SK-N-MC (cell line): ENCODE measurements at regions not wholly inside any gene's neighbourhood (a gene's known extent, or its start where the extent isn't known, plus 50 kb on each side); places are given as distances from the start of the nearest gene placed in this dataset.
A peak's percentile ranks its signal among the peaks of the same experiment; 100 is the strongest.
"Not testable (repeated sequence)": the region's sequence is repeated elsewhere in the genome, so short reads cannot be mapped to it uniquely, and the experiment has no call there.

ENCODE experiments used
- DNase-seq: peaks from one replicate; pipeline ENCODE4 v3.0.0-alpha.2; 2011; ENCODE audit warnings: low read depth, low spot score
- H3K27ac ChIP-seq: fragments of 200-600 bp; sonication (generic); 2 replicates; pipeline ENCODE4 v1.5.1; 2016; ENCODE audit warnings: mixed run types
- H3K36me3 ChIP-seq: fragments of 200-600 bp; sonication (generic); 2 replicates; pipeline ENCODE4 v1.6.1; 2017; ENCODE audit warnings: antibody characterized with exemption, low read length, mixed read lengths; ENCODE audit not compliant: insufficient read depth
- H3K4me3 ChIP-seq: fragments of 200-600 bp; sonication (generic); 2 replicates; pipeline ENCODE4 v1.5.1; 2016
- H3K9ac ChIP-seq: fragments of 200-600 bp; sonication (generic); 2 replicates; pipeline ENCODE4 v1.8.0; 2017; ENCODE audit warnings: mixed run types, mixed read lengths; ENCODE audit not compliant: insufficient read length
- H3K9me3 ChIP-seq: fragments of 200-600 bp; sonication (generic); 2 replicates; pipeline ENCODE4 v1.6.1; 2017; ENCODE audit warnings: low read depth, mild to moderate bottlenecking, antibody characterized with exemption, low read length, moderate library complexity, mixed read lengths
- EZH2 ChIP-seq: fragments of 200-600 bp; sonication (generic); IDR thresholded peaks from one replicate; pipeline ENCODE4 v1.6.1; 2017; ENCODE audit warnings: antibody characterized with exemption
- FOXP2 ChIP-seq: optimal IDR thresholded peaks from 2 replicates; pipeline ENCODE3; 2011; ENCODE audit warnings: mild to moderate bottlenecking, moderate library complexity; ENCODE audit not compliant: insufficient read depth; ENCODE audit errors: extremely low read length, control extremely low read depth
- POLR2AphosphoS5 ChIP-seq: IDR thresholded peaks from 2 replicates; pipeline ENCODE4 v1.6.1; 2012; ENCODE audit warnings: mild to moderate bottlenecking, low read depth, low read length, borderline replicate concordance

DNA sequence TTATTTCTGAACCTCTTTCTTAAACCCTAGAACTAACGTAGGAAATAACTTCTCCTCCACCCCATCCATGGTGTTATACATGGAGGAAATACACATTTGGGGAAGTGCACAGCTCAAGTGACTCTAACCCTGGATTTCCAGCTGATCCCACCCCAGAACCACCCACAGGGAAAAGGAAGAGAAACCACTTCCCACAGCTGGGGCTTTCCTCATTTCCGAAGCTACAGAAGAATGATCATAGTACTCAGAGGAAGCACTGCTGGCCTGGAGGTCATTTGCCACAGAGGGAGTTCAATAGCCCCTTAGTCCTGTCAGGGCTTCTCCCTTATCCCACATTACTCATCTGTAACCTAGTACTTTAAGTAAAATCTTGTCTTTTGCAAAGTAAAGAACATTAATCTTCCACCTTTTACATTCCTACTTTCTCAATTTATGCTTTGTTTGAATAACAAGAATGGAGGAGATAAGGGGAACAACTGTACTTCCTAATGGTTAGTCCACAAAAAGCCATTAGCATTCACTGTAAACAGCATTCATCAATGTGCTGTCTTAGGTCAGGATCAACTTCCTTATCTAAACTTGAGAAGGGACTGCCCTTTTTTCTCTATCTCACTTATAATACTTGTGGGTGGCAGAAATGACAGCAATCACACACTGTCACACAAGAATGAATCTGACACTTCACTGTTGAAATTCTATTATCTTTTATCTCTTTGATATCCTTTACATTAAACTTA lies 63.0 kb upstream of the RGS1 start:
- DNase-seq: no peak
- H3K27ac ChIP-seq: peak overlapping the region; percentile 87
- no peak overlapping the region for H3K9ac ChIP-seq

DNA sequence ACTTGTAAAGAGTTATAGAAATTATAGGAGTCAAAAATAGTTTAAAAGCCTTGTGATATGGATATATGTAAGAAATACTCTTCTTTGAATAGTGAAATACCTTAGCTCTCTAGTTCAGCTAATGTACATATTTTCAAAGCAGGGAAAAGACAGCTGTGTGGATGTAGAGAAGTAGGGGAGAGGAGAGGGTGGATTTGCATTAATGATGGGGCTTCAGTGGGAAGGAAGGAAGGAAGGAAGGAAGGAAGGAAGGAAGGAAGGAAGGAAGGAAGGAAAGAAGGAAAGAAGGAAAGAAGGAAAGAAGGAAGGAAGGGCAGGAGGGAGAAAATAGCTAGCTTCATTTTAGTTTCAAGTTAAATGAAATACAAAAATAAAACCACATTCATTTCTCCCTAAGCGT lies 62.4 kb upstream of the RGS1 start:
- Histone ChIP-seq H3K9ac (no peak overlapping the region), H3K36me3 (no peaks in the 10 kb centered on the region), H3K4me3 (peak overlapping the region; percentile 41), H3K27ac (peak overlapping the region; percentile 87), H3K9me3 (no peaks in the 10 kb centered on the region)
- TF ChIP-seq POLR2AphosphoS5 (no peak), FOXP2 (no peak), EZH2 (no peak)
- peak; percentile 70 for DNase-seq

More for the DNA sequence above, 63.0 kb upstream of the RGS1 start:
- Histone ChIP-seq H3K4me3 (peak overlapping the region; percentile 41), H3K9me3 (no peaks in the 10 kb centered on the region), H3K36me3 (no peaks in the 10 kb centered on the region)
- TF ChIP-seq EZH2: no peak
- no peak for TF ChIP-seq FOXP2
- TF ChIP-seq POLR2AphosphoS5: no peak; the same call in 1 of the 2 replicates

DNA sequence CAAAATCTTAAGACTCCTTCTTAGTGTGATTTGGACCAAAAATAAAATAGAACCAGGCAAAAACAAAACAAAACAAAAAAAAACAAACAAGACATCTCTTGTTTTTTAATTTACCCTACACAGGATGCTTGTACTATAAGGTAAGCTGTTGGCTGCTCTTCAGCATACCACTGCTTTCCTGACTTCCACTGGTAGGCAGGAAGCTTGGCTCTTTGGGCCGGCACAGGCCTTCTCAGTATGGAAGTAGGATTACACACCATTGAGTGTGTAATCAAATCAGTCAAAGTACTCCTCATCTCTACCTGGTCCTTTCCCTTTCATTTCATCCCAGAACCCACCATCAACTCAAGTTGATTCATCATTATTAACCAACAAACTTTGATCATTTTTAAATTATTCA lies 61.9 kb upstream of the RGS1 start:
- Histone ChIP-seq H3K36me3 (no peaks in the 10 kb centered on the region), H3K9me3 (no peaks in the 10 kb centered on the region), H3K9ac (no peak overlapping the region), H3K4me3 (peak overlapping the region; percentile 6; the same call in 1 of the 2 replicates), H3K27ac (peak overlapping the region; percentile 87)
- no peak for DNase-seq
- TF ChIP-seq EZH2 (no peak), POLR2AphosphoS5 (no peak), FOXP2 (no peak)

DNA sequence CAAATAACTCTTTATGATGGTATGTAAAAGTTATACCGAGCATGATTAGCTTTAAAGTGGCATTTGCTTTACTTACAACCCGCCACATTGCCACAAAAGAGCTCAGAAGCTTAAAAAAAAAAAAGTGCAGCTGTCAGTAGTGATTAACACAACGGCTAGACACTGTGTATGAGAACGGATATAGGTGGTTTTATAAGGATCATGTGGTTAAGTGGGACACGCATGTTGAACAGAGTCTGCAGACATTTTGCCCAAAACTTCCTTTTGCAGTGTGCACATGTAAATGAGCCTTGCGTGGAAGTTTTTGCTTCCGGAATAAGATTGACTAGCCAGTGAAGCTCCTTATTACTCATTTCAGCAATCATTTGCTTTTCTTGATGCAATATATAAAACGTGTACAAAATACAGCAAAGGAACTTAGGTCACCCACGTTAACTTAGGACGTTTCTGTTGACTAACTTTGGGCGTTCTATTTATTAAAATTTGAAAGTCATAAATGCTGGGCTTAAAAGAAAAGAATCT lies 58.7 kb upstream of the RGS1 start:
- no peak for TF ChIP-seq EZH2
- no peak for TF ChIP-seq FOXP2
- peak; percentile 27; the same call in 1 of the 2 replicates for TF ChIP-seq POLR2AphosphoS5
- H3K4me3 ChIP-seq: peak overlapping the region; percentile 64
- no peaks in the 10 kb centered on the region for H3K9me3 ChIP-seq
- peak; percentile 70 for DNase-seq
- no peaks in the 10 kb centered on the region for H3K36me3 ChIP-seq
- peak overlapping the region; percentile 6 for H3K9ac ChIP-seq
- H3K27ac ChIP-seq: peak overlapping the region; percentile 63; the same call in 1 of the 2 replicates

DNA sequence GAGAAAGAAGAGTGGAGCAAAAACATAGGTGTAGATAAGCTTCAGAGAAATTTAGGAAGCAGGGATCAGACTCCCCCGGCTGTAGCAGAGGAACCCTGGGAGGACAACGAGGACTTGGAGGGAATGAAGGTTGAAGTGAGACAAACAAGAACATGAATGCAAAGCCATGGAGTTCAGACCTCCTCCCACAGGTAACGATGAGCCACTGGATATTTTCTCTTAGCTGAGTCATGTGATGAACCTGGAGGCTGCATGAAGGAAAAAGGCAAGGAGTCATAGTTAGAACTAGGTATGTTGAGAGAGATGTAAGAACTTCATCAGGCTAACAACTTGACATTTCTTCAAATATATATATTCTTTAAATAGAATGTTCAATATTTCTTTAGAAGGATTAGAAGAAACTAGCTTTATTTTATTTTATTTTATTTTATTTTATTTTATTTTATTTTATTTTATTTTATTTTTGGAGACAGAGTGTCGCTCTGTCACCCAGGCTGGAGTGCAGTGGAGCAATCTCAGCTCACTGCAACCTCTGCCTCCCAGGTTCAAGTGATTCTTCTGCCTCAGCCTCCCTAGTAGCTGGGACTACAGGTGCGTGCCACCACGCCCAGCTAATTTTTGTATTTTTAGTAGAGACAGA lies 57.7 kb upstream of the RGS1 start:
- H3K27ac ChIP-seq, H3K4me3 ChIP-seq, H3K9ac ChIP-seq, H3K36me3 ChIP-seq, H3K9me3 ChIP-seq, DNase-seq: not testable (repeated sequence)

DNA sequence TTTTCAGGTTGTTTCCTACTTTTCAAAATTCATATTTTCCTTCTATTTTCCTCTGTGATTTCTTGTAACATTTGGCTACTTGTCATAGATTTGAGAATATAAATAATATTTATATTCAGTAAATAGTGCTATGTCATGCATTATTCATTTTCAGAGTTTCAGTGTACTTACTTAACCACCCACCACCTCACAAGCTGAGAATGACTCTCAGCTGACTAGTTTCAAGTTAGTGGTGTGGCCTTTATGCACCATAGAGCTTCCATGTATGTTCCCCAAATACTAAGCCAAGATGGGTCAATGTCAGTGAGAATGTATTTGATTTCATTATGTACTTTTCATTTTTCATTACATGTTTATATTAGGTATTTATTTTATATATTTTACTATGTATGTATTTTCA lies 56.9 kb upstream of the RGS1 start:
- no peaks in the 10 kb centered on the region for H3K9me3 ChIP-seq
- H3K27ac ChIP-seq: no peak overlapping the region
- H3K4me3 ChIP-seq: no peak overlapping the region
- TF ChIP-seq POLR2AphosphoS5 (no peak), EZH2 (no peak), FOXP2 (no peak)
- no peaks in the 10 kb centered on the region for H3K36me3 ChIP-seq
- no peak overlapping the region for H3K9ac ChIP-seq
- DNase-seq: no peak

DNA sequence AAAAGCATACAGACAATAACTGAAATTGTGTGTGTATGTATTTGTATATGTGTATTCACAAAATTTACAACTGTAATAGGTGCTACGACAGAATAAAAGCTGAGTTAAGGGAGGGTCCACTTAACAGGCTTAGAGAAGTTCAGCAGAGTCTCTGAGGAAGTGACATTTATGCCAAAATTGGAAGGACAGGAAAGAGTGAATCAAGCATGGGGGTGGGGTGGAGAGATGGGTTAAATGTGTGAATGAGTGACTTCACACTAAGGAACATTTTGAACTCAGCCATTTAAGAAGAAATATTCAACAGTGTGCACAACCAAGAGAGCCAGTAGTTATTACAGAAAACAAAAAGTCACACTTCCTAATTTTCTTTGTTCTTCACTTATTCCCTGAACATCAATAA lies 53.8 kb upstream of the RGS1 start:
- no peak for DNase-seq
- no peak overlapping the region for H3K4me3 ChIP-seq
- TF ChIP-seq EZH2 (no peak), FOXP2 (no peak), POLR2AphosphoS5 (no peak)
- no peak overlapping the region for H3K27ac ChIP-seq
- H3K36me3 ChIP-seq: no peaks in the 10 kb centered on the region
- H3K9ac ChIP-seq: no peak overlapping the region
- no peaks in the 10 kb centered on the region for H3K9me3 ChIP-seq

DNA sequence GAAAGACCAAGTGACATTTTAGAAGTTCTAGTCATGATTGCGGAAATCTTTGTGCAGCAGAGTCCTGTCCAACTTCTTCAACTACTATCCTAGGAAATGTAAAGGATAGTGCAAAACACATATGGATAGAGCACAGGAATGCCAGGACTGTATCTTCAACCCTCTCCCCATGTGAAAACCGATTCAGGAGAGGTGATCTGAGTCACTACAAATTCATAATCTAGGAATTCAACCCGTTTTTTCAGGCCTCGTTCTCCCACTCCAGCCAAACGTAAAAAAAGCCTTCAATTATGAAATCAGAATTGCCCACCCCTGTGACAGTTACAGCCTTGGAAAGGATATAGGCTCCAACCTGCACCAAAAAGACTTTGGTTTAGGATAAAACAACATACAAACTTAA lies 52.9 kb upstream of the RGS1 start:
- DNase-seq: no peak
- TF ChIP-seq EZH2 (no peak), FOXP2 (no peak)
- Histone ChIP-seq H3K9ac (no peak overlapping the region), H3K4me3 (no peak overlapping the region), H3K27ac (no peak overlapping the region), H3K9me3 (no peaks in the 10 kb centered on the region), H3K36me3 (no peaks in the 10 kb centered on the region)

DNA sequence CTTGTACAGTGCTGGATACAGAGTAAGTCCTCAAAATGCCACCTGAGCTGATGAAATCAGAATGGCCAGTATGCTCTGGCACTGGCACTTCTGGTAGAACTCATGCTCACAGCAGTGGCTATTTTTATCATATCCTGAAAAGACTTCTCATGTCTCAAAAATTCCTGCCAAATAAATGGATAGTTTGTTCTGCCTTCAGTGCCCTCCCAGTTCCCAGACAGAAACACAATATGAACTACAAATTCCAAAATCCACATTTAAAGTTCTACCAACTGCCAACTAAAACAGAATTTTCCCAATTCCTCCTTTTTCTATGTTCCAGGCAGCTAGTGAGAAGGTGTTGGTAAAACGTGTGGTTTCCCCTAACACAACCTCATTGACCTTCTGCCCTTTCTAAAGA lies 51.4 kb upstream of the RGS1 start:
- H3K4me3 ChIP-seq: no peak overlapping the region
- no peaks in the 10 kb centered on the region for H3K36me3 ChIP-seq
- no peak overlapping the region for H3K27ac ChIP-seq
- TF ChIP-seq POLR2AphosphoS5: no peak
- TF ChIP-seq FOXP2: no peak
- no peak for TF ChIP-seq EZH2
- H3K9ac ChIP-seq: no peak overlapping the region
- DNase-seq: no peak
- no peaks in the 10 kb centered on the region for H3K9me3 ChIP-seq
